ENCODE measurements at regions not wholly inside any gene's neighbourhood (a gene's known extent, or its start where the extent isn't known, plus 50 kb on each side); places are given as distances from the start of the nearest gene placed in this dataset.

GRCh38 chr7:82629583-82629982 is 186.0 kb upstream of the CACNA2D1 start:
- Histone ChIP-seq H2AFZ (ENCODE audit: low read length, unreplicated experiment) (no peak overlapping the region), H3K27ac (ENCODE audit: low read depth, low read length) (no peak overlapping the region), H3K27me3 (ENCODE audit: insufficient read depth, low read length) (no peaks in the 10 kb centered on the region), H3K4me3 (ENCODE audit: low read depth, low read length) (no peak overlapping the region), H3K36me3 (ENCODE audit: insufficient read depth, low read length) (no peaks in the 10 kb centered on the region), H3K4me1 (ENCODE audit: control insufficient read depth, insufficient read depth, low read length, unreplicated experiment) (peaks cover 3% of the 10 kb centered on the region), H3K79me2 (ENCODE audit: control insufficient read depth, insufficient read depth, low read length, unreplicated experiment) (no peaks in the 10 kb centered on the region)

GRCh38 chr7:82625377-82625776 is 181.8 kb upstream of the CACNA2D1 start:
- no peaks in the 10 kb centered on the region for H3K36me3 ChIP-seq (ENCODE audit: insufficient read depth, low read length)
- no peak overlapping the region for H2AFZ ChIP-seq (ENCODE audit: low read length, unreplicated experiment)
- H3K4me1 ChIP-seq (ENCODE audit: control insufficient read depth, insufficient read depth, low read length, unreplicated experiment): peaks cover 9% of the 10 kb centered on the region
- H3K79me2 ChIP-seq (ENCODE audit: control insufficient read depth, insufficient read depth, low read length, unreplicated experiment): no peaks in the 10 kb centered on the region
- H3K27ac ChIP-seq (ENCODE audit: low read depth, low read length): no peak overlapping the region
- H3K27me3 ChIP-seq (ENCODE audit: insufficient read depth, low read length): no peaks in the 10 kb centered on the region
- no peak overlapping the region for H3K4me3 ChIP-seq (ENCODE audit: low read depth, low read length)

GRCh38 chr7:82624965-82625364 is 181.4 kb upstream of the CACNA2D1 start:
- Histone ChIP-seq H2AFZ (ENCODE audit: low read length, unreplicated experiment) (no peak overlapping the region), H3K36me3 (ENCODE audit: insufficient read depth, low read length) (no peaks in the 10 kb centered on the region), H3K27ac (ENCODE audit: low read depth, low read length) (peak overlapping the region; percentile 47), H3K79me2 (ENCODE audit: control insufficient read depth, insufficient read depth, low read length, unreplicated experiment) (no peaks in the 10 kb centered on the region), H3K4me3 (ENCODE audit: low read depth, low read length) (no peak overlapping the region), H3K4me1 (ENCODE audit: control insufficient read depth, insufficient read depth, low read length, unreplicated experiment) (peaks cover 9% of the 10 kb centered on the region), H3K27me3 (ENCODE audit: insufficient read depth, low read length) (no peaks in the 10 kb centered on the region)

DNA sequence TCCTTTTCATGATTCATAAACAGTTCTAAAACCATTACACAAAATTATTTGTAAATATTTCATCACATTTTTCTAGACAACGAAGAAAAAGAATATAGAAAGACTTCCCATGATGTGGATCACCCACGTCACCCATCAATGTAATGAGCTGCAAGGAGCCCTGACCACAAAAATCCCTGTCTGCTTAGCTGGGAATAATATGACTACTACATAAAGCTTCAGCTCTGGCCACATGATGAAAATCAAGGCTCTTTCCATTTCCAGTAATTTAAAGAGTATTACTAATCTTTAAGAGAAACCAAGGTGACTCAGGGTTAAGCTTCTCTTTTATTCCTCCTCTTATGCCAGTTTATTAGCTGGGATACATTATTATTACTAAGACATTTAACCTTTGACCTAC is 180.8 kb upstream of the CACNA2D1 start:
- H2AFZ ChIP-seq (ENCODE audit: low read length, unreplicated experiment): peak overlapping the region; percentile 26
- H3K27me3 ChIP-seq (ENCODE audit: insufficient read depth, low read length): no peaks in the 10 kb centered on the region
- no peak overlapping the region for H3K4me3 ChIP-seq (ENCODE audit: low read depth, low read length)
- H3K79me2 ChIP-seq (ENCODE audit: control insufficient read depth, insufficient read depth, low read length, unreplicated experiment): no peaks in the 10 kb centered on the region
- H3K27ac ChIP-seq (ENCODE audit: low read depth, low read length): peak overlapping the region; percentile 61
- no peaks in the 10 kb centered on the region for H3K36me3 ChIP-seq (ENCODE audit: insufficient read depth, low read length)
- H3K4me1 ChIP-seq (ENCODE audit: control insufficient read depth, insufficient read depth, low read length, unreplicated experiment): peaks cover 9% of the 10 kb centered on the region

- no peaks in the 10 kb centered on the region for H3K36me3 ChIP-seq (ENCODE audit: insufficient read depth, low read length)
- no peak overlapping the region for H3K4me3 ChIP-seq (ENCODE audit: low read depth, low read length)
- peak overlapping the region; percentile 26 for H2AFZ ChIP-seq (ENCODE audit: low read length, unreplicated experiment)
- H3K27ac ChIP-seq (ENCODE audit: low read depth, low read length): peak overlapping the region; percentile 61
- no peaks in the 10 kb centered on the region for H3K27me3 ChIP-seq (ENCODE audit: insufficient read depth, low read length)
- peaks cover 9% of the 10 kb centered on the region for H3K4me1 ChIP-seq (ENCODE audit: control insufficient read depth, insufficient read depth, low read length, unreplicated experiment)
- no peaks in the 10 kb centered on the region for H3K79me2 ChIP-seq (ENCODE audit: control insufficient read depth, insufficient read depth, low read length, unreplicated experiment)
These were observed 180.2 kb upstream of the CACNA2D1 start for GRCh38 chr7:82623812-82624211.

DNA sequence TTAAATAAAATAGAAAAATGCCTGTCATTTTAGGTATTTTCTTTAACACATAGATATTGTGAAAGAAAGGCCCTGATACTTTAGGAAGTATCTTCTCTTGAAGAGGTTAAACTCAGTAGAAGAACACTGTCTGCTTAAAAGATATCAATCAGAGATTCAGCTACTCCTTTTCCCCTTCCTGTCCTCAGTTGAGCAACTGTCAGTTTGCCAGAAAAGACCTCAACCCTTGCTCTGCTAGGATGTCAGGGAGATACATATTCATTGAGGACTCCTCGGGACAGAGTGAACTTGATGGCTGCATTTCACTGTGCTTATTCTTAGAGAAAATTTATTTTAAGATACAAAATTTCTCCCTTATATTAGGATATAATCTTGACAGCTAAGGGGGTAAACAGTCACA is 173.6 kb upstream of the CACNA2D1 start:
- H2AFZ ChIP-seq (ENCODE audit: low read length, unreplicated experiment): no peak overlapping the region
- H3K27me3 ChIP-seq (ENCODE audit: insufficient read depth, low read length): no peaks in the 10 kb centered on the region
- no peak overlapping the region for H3K27ac ChIP-seq (ENCODE audit: low read depth, low read length)
- no peaks in the 10 kb centered on the region for H3K79me2 ChIP-seq (ENCODE audit: control insufficient read depth, insufficient read depth, low read length, unreplicated experiment)
- no peak overlapping the region for H3K4me3 ChIP-seq (ENCODE audit: low read depth, low read length)
- H3K36me3 ChIP-seq (ENCODE audit: insufficient read depth, low read length): no peaks in the 10 kb centered on the region
- H3K4me1 ChIP-seq (ENCODE audit: control insufficient read depth, insufficient read depth, low read length, unreplicated experiment): no peaks in the 10 kb centered on the region

DNA sequence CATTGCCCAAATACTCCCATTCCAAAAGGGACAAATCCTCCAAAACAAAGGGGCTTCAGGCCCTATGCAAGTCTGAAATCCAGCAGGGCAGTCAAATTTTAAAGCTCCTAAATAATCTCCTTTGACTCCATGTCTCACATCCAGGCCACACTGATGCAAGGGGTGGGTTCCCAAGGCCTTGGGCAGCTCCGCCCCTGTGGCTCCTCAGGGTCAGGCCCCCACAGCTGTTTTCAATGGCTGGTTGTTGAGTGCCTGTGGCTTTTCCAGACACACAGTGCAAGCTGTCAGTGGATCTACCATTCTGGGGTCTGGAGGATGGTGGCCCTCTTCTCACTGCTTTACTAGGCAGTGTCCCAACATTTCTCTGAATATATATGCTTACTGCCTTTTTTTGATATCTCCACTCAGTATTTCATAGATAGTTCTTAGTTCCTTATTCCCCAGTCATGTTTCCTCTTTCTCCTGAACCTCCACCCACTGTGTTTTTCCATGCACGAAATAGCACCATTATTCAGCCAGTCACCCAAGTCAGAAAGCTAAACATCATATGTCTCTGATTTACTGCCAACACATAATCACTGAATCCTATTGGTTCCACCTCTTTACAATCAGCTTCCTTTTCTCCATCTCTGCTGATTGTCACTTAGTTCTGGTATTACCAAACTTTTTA is 172.6 kb upstream of the CACNA2D1 start:
- Histone ChIP-seq H3K27ac (ENCODE audit: low read depth, low read length) (no peak overlapping the region), H3K27me3 (ENCODE audit: insufficient read depth, low read length) (no peaks in the 10 kb centered on the region), H3K36me3 (ENCODE audit: insufficient read depth, low read length) (no peaks in the 10 kb centered on the region), H3K4me1 (ENCODE audit: control insufficient read depth, insufficient read depth, low read length, unreplicated experiment) (no peaks in the 10 kb centered on the region), H3K79me2 (ENCODE audit: control insufficient read depth, insufficient read depth, low read length, unreplicated experiment) (no peaks in the 10 kb centered on the region), H2AFZ (ENCODE audit: low read length, unreplicated experiment) (no peak overlapping the region), H3K4me3 (ENCODE audit: low read depth, low read length) (no peak overlapping the region)

- Histone ChIP-seq H3K79me2 (ENCODE audit: control insufficient read depth, insufficient read depth, low read length, unreplicated experiment) (no peaks in the 10 kb centered on the region), H3K27me3 (ENCODE audit: insufficient read depth, low read length) (no peaks in the 10 kb centered on the region), H3K4me3 (ENCODE audit: low read depth, low read length) (no peak overlapping the region), H3K27ac (ENCODE audit: low read depth, low read length) (no peak overlapping the region), H3K4me1 (ENCODE audit: control insufficient read depth, insufficient read depth, low read length, unreplicated experiment) (no peaks in the 10 kb centered on the region), H3K36me3 (ENCODE audit: insufficient read depth, low read length) (no peaks in the 10 kb centered on the region), H2AFZ (ENCODE audit: low read length, unreplicated experiment) (no peak overlapping the region)
These were observed 171.9 kb upstream of the CACNA2D1 start for GRCh38 chr7:82615527-82615926.

DNA sequence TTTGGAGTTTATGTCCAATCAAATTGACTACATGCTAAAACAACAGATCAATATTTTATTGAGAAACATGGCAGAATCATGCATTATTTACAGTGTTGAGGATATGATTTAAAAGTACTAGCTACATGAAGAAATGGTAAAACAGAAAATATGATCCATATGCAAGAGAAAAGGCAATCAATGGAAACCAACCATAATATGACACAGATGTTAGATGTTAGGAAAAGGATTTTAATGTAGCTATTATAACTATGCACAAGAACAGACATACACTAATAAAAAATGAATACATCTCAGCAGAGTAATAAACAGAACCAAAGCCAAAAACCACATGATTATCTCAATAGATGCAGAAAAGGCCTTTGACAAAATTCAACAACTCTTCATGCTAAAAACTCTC is 166.2 kb upstream of the CACNA2D1 start:
- H3K27ac ChIP-seq (ENCODE audit: low read depth, low read length): no peak overlapping the region
- H3K79me2 ChIP-seq (ENCODE audit: control insufficient read depth, insufficient read depth, low read length, unreplicated experiment): no peaks in the 10 kb centered on the region
- no peaks in the 10 kb centered on the region for H3K27me3 ChIP-seq (ENCODE audit: insufficient read depth, low read length)
- no peaks in the 10 kb centered on the region for H3K4me1 ChIP-seq (ENCODE audit: control insufficient read depth, insufficient read depth, low read length, unreplicated experiment)
- no peaks in the 10 kb centered on the region for H3K36me3 ChIP-seq (ENCODE audit: insufficient read depth, low read length)
- no peak overlapping the region for H3K4me3 ChIP-seq (ENCODE audit: low read depth, low read length)
- H2AFZ ChIP-seq (ENCODE audit: low read length, unreplicated experiment): no peak overlapping the region

GRCh38 chr7:82605247-82605864 is 161.8 kb upstream of the CACNA2D1 start:
- Histone ChIP-seq H3K4me1 (ENCODE audit: control insufficient read depth, insufficient read depth, low read length, unreplicated experiment) (peaks cover 2% of the 10 kb centered on the region), H2AFZ (ENCODE audit: low read length, unreplicated experiment) (no peak overlapping the region), H3K4me3 (ENCODE audit: low read depth, low read length) (no peak overlapping the region), H3K79me2 (ENCODE audit: control insufficient read depth, insufficient read depth, low read length, unreplicated experiment) (no peaks in the 10 kb centered on the region), H3K27ac (ENCODE audit: low read depth, low read length) (no peak overlapping the region), H3K27me3 (ENCODE audit: insufficient read depth, low read length) (no peaks in the 10 kb centered on the region), H3K36me3 (ENCODE audit: insufficient read depth, low read length) (no peaks in the 10 kb centered on the region)

DNA sequence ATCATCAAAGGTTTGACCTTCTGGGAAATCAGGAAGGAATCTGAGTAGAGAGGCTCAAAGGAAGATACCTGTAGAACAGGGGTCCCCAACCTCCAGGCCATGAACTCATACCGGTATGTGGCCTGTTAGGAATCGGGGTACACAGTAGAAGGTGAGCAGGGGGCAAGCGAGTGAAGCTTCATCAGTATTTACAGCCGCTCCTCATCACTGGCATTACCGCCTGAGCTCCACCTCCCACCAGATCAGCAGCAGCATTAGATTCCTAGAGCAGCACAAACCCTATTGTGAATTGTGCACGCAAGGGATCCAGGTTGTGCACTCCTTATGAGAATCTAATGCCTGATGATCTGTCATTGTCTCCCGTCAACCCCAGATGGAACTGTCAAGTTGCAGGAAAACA is 158.5 kb upstream of the CACNA2D1 start:
- H3K36me3 ChIP-seq (ENCODE audit: insufficient read depth, low read length): no peaks in the 10 kb centered on the region
- no peak overlapping the region for H3K4me3 ChIP-seq (ENCODE audit: low read depth, low read length)
- no peaks in the 10 kb centered on the region for H3K27me3 ChIP-seq (ENCODE audit: insufficient read depth, low read length)
- no peak overlapping the region for H3K27ac ChIP-seq (ENCODE audit: low read depth, low read length)
- peaks cover 7% of the 10 kb centered on the region for H3K4me1 ChIP-seq (ENCODE audit: control insufficient read depth, insufficient read depth, low read length, unreplicated experiment)
- no peaks in the 10 kb centered on the region for H3K79me2 ChIP-seq (ENCODE audit: control insufficient read depth, insufficient read depth, low read length, unreplicated experiment)
- no peak overlapping the region for H2AFZ ChIP-seq (ENCODE audit: low read length, unreplicated experiment)

Measured in ACC112 (cell line).